B cell (primary cell): ENCODE measurements at regions not wholly inside any gene's neighbourhood (a gene's known extent, or its start where the extent isn't known, plus 50 kb on each side); places are given as distances from the start of the nearest gene placed in this dataset.

Experiments
- ATAC-seq: fragments of 200-7000 bp; cut with Tn5 transposase; one replicate; pipeline ENCODE4 v1.10.0; 2021; ENCODE audit warnings: low read depth, mild to moderate bottlenecking, moderate number of reproducible peaks, moderate library complexity
- CTCF ChIA-PET: fragments of 350-600 bp; sonication (Branson Sonifier 250); formaldehyde crosslinking; loops from one replicate; lab custom pipeline; 2021; ENCODE audit warnings: antibody characterized with exemption, inconsistent platforms; lab: Charles Lee
- POLR2A ChIA-PET: fragments of 350-600 bp; sonication (Branson Sonifier 250); formaldehyde crosslinking; loops from one replicate; lab custom pipeline; 2021; ENCODE audit warnings: antibody characterized with exemption; lab: Charles Lee
- DNase-seq: peaks from one replicate; pipeline ENCODE4 v3.0.0; 2013
- H2AFZ ChIP-seq: 2 replicates; pipeline ENCODE4 v1.6.1; 2012; ENCODE audit warnings: mild to moderate bottlenecking, low read depth, low read length; ENCODE audit not compliant: insufficient read depth, poor library complexity, severe bottlenecking
- H3K27ac ChIP-seq, 2 donors: 1 replicate in 1 of 2; 2 replicates in 1 of 2; pipeline ENCODE4 v1.5.1; 2012 to 2013; ENCODE audit warnings: low read length in 2 of 2, mild to moderate bottlenecking in 2 of 2, moderate library complexity in 1 of 2
- H3K27me3 ChIP-seq, 4 experiments: fragments of 200-600 bp in 1 of 4; sonication (generic) in 1 of 4; replicated peaks in 1 of 4; 1 replicate in 2 of 4; 2 replicates in 2 of 4; pipeline versions ENCODE4 v1.6.1 to v1.7.0; 2013 to 2016; ENCODE audit warnings: low read length in 3 of 4, mild to moderate bottlenecking in 2 of 4, mixed read lengths in 1 of 4, moderate library complexity in 1 of 4; ENCODE audit not compliant: insufficient read depth in 4 of 4, control insufficient read depth in 3 of 4; ENCODE audit errors: control extremely low read depth in 1 of 4
- H3K36me3 ChIP-seq, 2 experiments: replicated peaks in 1 of 2; 1 replicate in 1 of 2; 2 replicates in 1 of 2; pipeline versions ENCODE4 v1.6.1 to v1.7.1; 2013; ENCODE audit warnings: low read length in 1 of 2; ENCODE audit not compliant: insufficient read depth in 2 of 2, control insufficient read depth in 1 of 2; ENCODE audit errors: control extremely low read depth in 1 of 2, extremely low read depth in 1 of 2
- H3K4me1 ChIP-seq, 2 donors: fragments of 200-600 bp in 1 of 2; sonication (generic) in 1 of 2; 1 replicate in 1 of 2; 2 replicates in 1 of 2; pipeline versions ENCODE4 v1.5.1 to v1.6.1; 2013 to 2017; ENCODE audit warnings: low read length in 2 of 2; ENCODE audit not compliant: control insufficient read depth in 2 of 2, insufficient read depth in 2 of 2
- H3K4me2 ChIP-seq: replicated peaks from 2 replicates; pipeline ENCODE3; 2012; ENCODE audit warnings: mild to moderate bottlenecking, low read depth, low read length; ENCODE audit not compliant: poor library complexity, severe bottlenecking
- H3K4me3 ChIP-seq, 5 experiments: fragments of 200-600 bp in 1 of 5; sonication (generic) in 1 of 5; 1 replicate in 3 of 5; 2 replicates in 2 of 5; pipeline versions ENCODE4 v1.5.1 to v1.7.0; 2011 to 2016; ENCODE audit warnings: low read length in 4 of 5, mild to moderate bottlenecking in 4 of 5, low read depth in 2 of 5, control low read depth in 1 of 5, moderate library complexity in 1 of 5; ENCODE audit not compliant: insufficient read depth in 1 of 5; ENCODE audit errors: control extremely low read depth in 1 of 5, extremely low read depth in 1 of 5
- H3K79me2 ChIP-seq: fragments of 200-600 bp; sonication (generic); one replicate; pipeline ENCODE4 v1.6.0; 2016; ENCODE audit warnings: low read length; ENCODE audit not compliant: control insufficient read depth, insufficient read depth
- H3K9ac ChIP-seq: fragments of 200-600 bp; sonication (generic); 2 replicates; pipeline ENCODE4 v1.6.1; 2017; ENCODE audit warnings: mild to moderate bottlenecking, low read length, moderate library complexity
- H3K9me3 ChIP-seq, 3 donors: one replicate each; pipeline versions ENCODE4 v1.6.1 to v1.7.1; 2013; ENCODE audit warnings: low read length in 2 of 3; ENCODE audit not compliant: control insufficient read depth in 2 of 3, insufficient read depth in 1 of 3; ENCODE audit errors: control extremely low read depth in 1 of 3
- H4K20me1 ChIP-seq: 2 replicates; pipeline ENCODE4 v1.6.0; 2012; ENCODE audit warnings: mild to moderate bottlenecking, low read length; ENCODE audit not compliant: insufficient read depth, control insufficient read depth, poor library complexity, severe bottlenecking
- H3K27ac Mint-ChIP-seq: one replicate; pipeline ENCODE4 v1.8.0; 2021; ENCODE audit warnings: mixed read lengths
- H3K27me3 Mint-ChIP-seq: one replicate; pipeline ENCODE4 v1.8.0; 2021; ENCODE audit warnings: mixed read lengths
- H3K4me1 Mint-ChIP-seq: one replicate; pipeline ENCODE4 v1.8.0; 2021; ENCODE audit warnings: mixed read lengths
- H3K4me3 Mint-ChIP-seq: one replicate; pipeline ENCODE4 v1.8.0; 2021; ENCODE audit warnings: mixed read lengths
- H3K9me3 Mint-ChIP-seq: one replicate; pipeline ENCODE4 v1.8.0; 2022; ENCODE audit warnings: mixed read lengths; ENCODE audit not compliant: insufficient read depth
- CTCF ChIP-seq: fragments of 200-600 bp; IDR thresholded peaks from one replicate; pipeline ENCODE4 v1.8.0; 2022; ENCODE audit warnings: antibody characterized with exemption, mild to moderate bottlenecking
- EZH2 ChIP-seq: IDR thresholded peaks from 2 replicates; pipeline ENCODE4 v1.6.1; 2012; ENCODE audit warnings: borderline replicate concordance, low read depth, mild to moderate bottlenecking, moderate library complexity, low read length; ENCODE audit not compliant: insufficient read depth, poor library complexity, severe bottlenecking
- WGBS: methylation state at CpG from one replicate; pipeline ENCODE4 v1.1.5; 2013; ENCODE audit warnings: missing lambda C conversion rate; ENCODE audit not compliant: insufficient coverage; 5-methylcytosine and 5-hydroxymethylcytosine counted together
- intact Hi-C: fragments of 100-400 bp; cut with micrococcal nuclease; formaldehyde crosslinking; loops from one replicate; pipeline ENCODE4 v1.10.0; 2022

DNA sequence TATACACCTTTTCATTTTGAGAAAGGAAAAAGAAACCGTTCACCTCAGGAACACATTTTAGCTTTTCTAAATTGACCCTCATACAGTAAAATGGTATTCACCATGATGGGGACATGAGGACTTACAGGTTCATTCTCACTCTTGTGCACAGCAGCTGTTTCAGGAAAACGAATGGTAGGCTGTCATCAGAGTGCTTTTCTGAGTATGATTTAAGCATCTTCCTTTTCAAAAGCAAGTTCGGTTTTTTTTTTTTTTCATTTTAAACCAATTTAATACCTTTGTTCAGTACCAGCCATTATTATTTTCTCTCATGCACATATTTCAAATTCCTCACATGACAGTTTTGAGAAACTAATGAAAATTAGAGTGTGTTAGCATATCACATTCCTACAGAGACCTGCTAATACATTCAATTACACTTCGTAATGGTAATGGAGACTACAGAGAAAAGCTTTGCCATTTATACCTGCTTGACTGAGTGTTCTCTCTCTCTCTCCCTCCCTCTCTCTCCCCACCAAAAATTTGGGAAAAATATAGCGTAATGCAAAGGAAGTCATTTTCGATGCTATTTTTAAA is 129.2 kb downstream of the SAMD5 start:
- Histone ChIP-seq H3K4me1 (no peaks in the 10 kb centered on the region), H3K9ac (no peak overlapping the region), H3K27ac (no peak overlapping the region), H2AFZ (no peak overlapping the region), H3K9me3 (no peaks in the 10 kb centered on the region), H3K36me3 (no peaks in the 10 kb centered on the region), H4K20me1 (no peaks in the 10 kb centered on the region), H3K27me3 (no peaks in the 10 kb centered on the region), H3K4me2 (no peak overlapping the region), H3K79me2 (no peaks in the 10 kb centered on the region), H3K4me3 (no peak overlapping the region)
- DNase-seq, result no peak
- no peaks in the 10 kb centered on the region for H3K4me1 Mint-ChIP-seq
- intact Hi-C loops, result no loop called here
- ChIA-PET POLR2A (no interaction called here), CTCF (no interaction called here)
- no peak for TF ChIP-seq CTCF
- TF ChIP-seq EZH2, result no peak
- H3K4me3 Mint-ChIP-seq, result no peak overlapping the region
- peaks cover 2% of the 10 kb centered on the region for H3K9me3 Mint-ChIP-seq
- H3K27me3 Mint-ChIP-seq, result no peaks in the 10 kb centered on the region
- H3K27ac Mint-ChIP-seq, result no peak overlapping the region
- no peak for ATAC-seq
- WGBS, result 86% methylated on average over 2 of the region's 6 CpGs

- Histone ChIP-seq H3K27ac (no peak overlapping the region), H3K9ac (no peak overlapping the region), H3K27me3 (no peaks in the 10 kb centered on the region), H3K4me1 (no peaks in the 10 kb centered on the region), H3K79me2 (no peaks in the 10 kb centered on the region), H3K4me3 (no peak overlapping the region), H3K4me2 (no peak overlapping the region), H2AFZ (no peak overlapping the region), H3K9me3 (no peaks in the 10 kb centered on the region), H4K20me1 (no peaks in the 10 kb centered on the region), H3K36me3 (no peaks in the 10 kb centered on the region)
- no peak for DNase-seq
- ChIA-PET CTCF (no interaction called here), POLR2A (no interaction called here)
- no peak overlapping the region for H3K4me3 Mint-ChIP-seq
- H3K9me3 Mint-ChIP-seq, result peaks cover 2% of the 10 kb centered on the region
- whole genome bisulfite sequencing, result no CpG with 5 or more reads among the region's 3 CpGs
- H3K4me1 Mint-ChIP-seq, result no peaks in the 10 kb centered on the region
- intact Hi-C loops, result no loop called here
- no peak overlapping the region for H3K27ac Mint-ChIP-seq
- ATAC-seq, result no peak
- TF ChIP-seq EZH2 (no peak), CTCF (no peak)
- no peaks in the 10 kb centered on the region for H3K27me3 Mint-ChIP-seq
Measured at GRCh38 chr6:147639279-147639678, 130.8 kb downstream of the SAMD5 start.
